ENCODE measurements at regions not wholly inside any gene's neighbourhood (a gene's known extent, or its start where the extent isn't known, plus 50 kb on each side); places are given as distances from the start of the nearest gene placed in this dataset.

- intact Hi-C loops (cut with DNase I): no loop called here
- TF ChIP-seq, protein P1, sequence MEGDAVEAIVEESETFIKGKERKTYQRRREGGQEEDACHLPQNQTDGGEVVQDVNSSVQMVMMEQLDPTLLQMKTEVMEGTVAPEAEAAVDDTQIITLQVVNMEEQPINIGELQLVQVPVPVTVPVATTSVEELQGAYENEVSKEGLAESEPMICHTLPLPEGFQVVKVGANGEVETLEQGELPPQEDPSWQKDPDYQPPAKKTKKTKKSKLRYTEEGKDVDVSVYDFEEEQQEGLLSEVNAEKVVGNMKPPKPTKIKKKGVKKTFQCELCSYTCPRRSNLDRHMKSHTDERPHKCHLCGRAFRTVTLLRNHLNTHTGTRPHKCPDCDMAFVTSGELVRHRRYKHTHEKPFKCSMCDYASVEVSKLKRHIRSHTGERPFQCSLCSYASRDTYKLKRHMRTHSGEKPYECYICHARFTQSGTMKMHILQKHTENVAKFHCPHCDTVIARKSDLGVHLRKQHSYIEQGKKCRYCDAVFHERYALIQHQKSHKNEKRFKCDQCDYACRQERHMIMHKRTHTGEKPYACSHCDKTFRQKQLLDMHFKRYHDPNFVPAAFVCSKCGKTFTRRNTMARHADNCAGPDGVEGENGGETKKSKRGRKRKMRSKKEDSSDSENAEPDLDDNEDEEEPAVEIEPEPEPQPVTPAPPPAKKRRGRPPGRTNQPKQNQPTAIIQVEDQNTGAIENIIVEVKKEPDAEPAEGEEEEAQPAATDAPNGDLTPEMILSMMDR (IDR thresholded peaks at IDR 0.05): no peak
- TF ChIP-seq POLR2A (IDR thresholded peaks at IDR 0.05): no peak
- Histone ChIP-seq H3K36me3 (no peaks in the 10 kb centered on the region), H3K27ac (no peak overlapping the region), H3K9me3 (no peaks in the 10 kb centered on the region), H3K27me3 (no peaks in the 10 kb centered on the region), H3K4me3 (replicated peaks in 1 of 3) (no peak overlapping the region), H3K4me1 (peaks cover 0 to 18% of the 10 kb centered on the region in 2 donors)
- 73 to 80% methylated on average over 2 to 3 of the region's 3 CpGs for WGBS, 2 donors
- DNase-seq: no peak
Observed at GRCh38 chr5:98259595-98259994, 513.9 kb upstream of the RGMB start.

DNA sequence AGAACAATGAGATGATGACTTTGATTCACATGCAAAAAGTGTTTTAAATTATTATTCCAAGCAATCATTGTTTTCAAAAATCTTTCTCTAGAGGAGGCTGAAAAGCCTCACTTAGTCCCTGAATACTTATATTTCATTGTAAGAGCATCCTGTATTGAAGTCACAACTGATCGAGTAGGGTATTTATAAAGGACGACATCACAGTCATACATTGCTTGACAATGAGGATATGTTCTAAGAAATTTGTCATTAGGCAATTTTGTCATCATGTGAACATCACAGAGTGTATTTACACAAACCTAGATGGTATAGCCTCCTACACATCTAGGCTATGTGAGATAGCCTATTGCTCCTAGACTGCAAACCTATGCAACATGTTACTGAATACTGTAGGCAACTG, 510.4 kb upstream of the RGMB start:
- H3K27me3 ChIP-seq: no peaks in the 10 kb centered on the region
- TF ChIP-seq, protein P1 (IDR thresholded peaks at IDR 0.05): no peak
- TF ChIP-seq POLR2A (IDR thresholded peaks at IDR 0.05): no peak
- peaks cover 0 to 18% of the 10 kb centered on the region in 2 donors for H3K4me1 ChIP-seq
- WGBS, 2 donors: 90 to 94% methylated on average over 2 of the region's 2 CpGs
- no peak for DNase-seq
- no peak overlapping the region for H3K4me3 ChIP-seq (replicated peaks in 1 of 3)
- intact Hi-C loops (cut with DNase I): no loop called here
- no peaks in the 10 kb centered on the region for H3K36me3 ChIP-seq
- H3K27ac ChIP-seq: no peak overlapping the region
- no peaks in the 10 kb centered on the region for H3K9me3 ChIP-seq

GRCh38 chr5:98268162-98268860, 505.2 kb upstream of the RGMB start:
- no peaks in the 10 kb centered on the region for H3K9me3 ChIP-seq
- intact Hi-C loops (cut with DNase I): no loop called here
- no peak for TF ChIP-seq POLR2A (IDR thresholded peaks at IDR 0.05)
- TF ChIP-seq, protein P1 (IDR thresholded peaks at IDR 0.05): no peak

GRCh38 chr5:98275980-98276379, 497.5 kb upstream of the RGMB start:
- H3K27ac ChIP-seq: no peak overlapping the region
- 83 to 92% methylated on average over 1 of the region's 1 CpG for WGBS, 2 donors
- H3K27me3 ChIP-seq: no peaks in the 10 kb centered on the region
- H3K4me3 ChIP-seq (replicated peaks in 1 of 3): no peak overlapping the region
- no peak for DNase-seq
- TF ChIP-seq POLR2A (IDR thresholded peaks at IDR 0.05): no peak
- TF ChIP-seq, protein P1 (IDR thresholded peaks at IDR 0.05): no peak
- no peaks in the 10 kb centered on the region for H3K4me1 ChIP-seq
- no peaks in the 10 kb centered on the region for H3K36me3 ChIP-seq
- no peaks in the 10 kb centered on the region for H3K9me3 ChIP-seq
- intact Hi-C loops (cut with DNase I): no loop called here

More at GRCh38 chr5:98268162-98268860, 505.2 kb upstream of the RGMB start:
- DNase-seq: no peak
- H3K4me1 ChIP-seq: no peaks in the 10 kb centered on the region
- no peaks in the 10 kb centered on the region for H3K27me3 ChIP-seq
- no peaks in the 10 kb centered on the region for H3K36me3 ChIP-seq
- 95 to 96% methylated on average over 7 of the region's 7 CpGs for WGBS, 2 donors
- H3K27ac ChIP-seq: no peak overlapping the region
- no peak overlapping the region for H3K4me3 ChIP-seq (replicated peaks in 1 of 3)

- Histone ChIP-seq H3K9me3 (no peaks in the 10 kb centered on the region), H3K27ac (no peak overlapping the region), H3K36me3 (no peaks in the 10 kb centered on the region), H3K4me3 (replicated peaks in 1 of 3) (no peak overlapping the region), H3K4me1 (no peaks in the 10 kb centered on the region), H3K27me3 (no peaks in the 10 kb centered on the region)
- intact Hi-C loops (cut with DNase I): no loop called here
- no peak for DNase-seq
- TF ChIP-seq, protein P1 (IDR thresholded peaks at IDR 0.05): no peak
- no peak for TF ChIP-seq POLR2A (IDR thresholded peaks at IDR 0.05)
- WGBS, 2 donors: 86 to 91% methylated on average over 1 of the region's 1 CpG
Observed at GRCh38 chr5:98282521-98282920, 490.9 kb upstream of the RGMB start.
